ENCODE measurements at regions not wholly inside any gene's neighbourhood (a gene's known extent, or its start where the extent isn't known, plus 50 kb on each side); places are given as distances from the start of the nearest gene placed in this dataset.

- TF ChIP-seq CTCF (optimal IDR thresholded peaks at IDR 0.05 in 1 of 3, IDR thresholded peaks at IDR 0.05 in 1 of 3, conservative IDR thresholded peaks at IDR 0.05 in 1 of 3; ENCODE audit: extremely low read depth in 1 of 3, insufficient read depth in 2 of 3, low read length in 3 of 3): no peak
- TF ChIP-seq EZH2 (IDR thresholded peaks at IDR 0.05; ENCODE audit: low read length): no peak
Measured at GRCh38 chr17:12568358-12569251, 97.1 kb upstream of the MYOCD start.
